Smooth muscle cell (in vitro differentiated cells): ENCODE measurements at regions not wholly inside any gene's neighbourhood (a gene's known extent, or its start where the extent isn't known, plus 50 kb on each side); places are given as distances from the start of the nearest gene placed in this dataset.

ENCODE experiments used
- DNase-seq: peaks from one replicate; lab custom pipeline; 2025; ENCODE audit not compliant: unreplicated experiment; lab: John Stamatoyannopoulos, UW
- H2AFZ ChIP-seq: fragments of 200-600 bp; sonication (generic); 2 replicates; pipeline ENCODE4 v1.6.0; 2016; ENCODE audit warnings: antibody characterized with exemption, low read depth, mild to moderate bottlenecking
- H3F3A ChIP-seq: fragments of 200-600 bp; sonication (generic); 2 replicates; pipeline ENCODE4 v1.6.0; 2017; ENCODE audit warnings: antibody characterized with exemption, low read depth
- H3K27ac ChIP-seq: fragments of 200-600 bp; sonication (generic); 2 replicates; pipeline ENCODE4 v1.5.1; 2016; ENCODE audit warnings: low read depth, mild to moderate bottlenecking
- H3K27me3 ChIP-seq: fragments of 200-600 bp; sonication (generic); 2 replicates; pipeline ENCODE4 v1.6.1; 2016; ENCODE audit warnings: low read depth, mild to moderate bottlenecking
- H3K36me3 ChIP-seq: fragments of 200-600 bp; sonication (generic); 2 replicates; pipeline ENCODE4 v1.5.1; 2016; ENCODE audit warnings: low read depth
- H3K4me1 ChIP-seq: fragments of 200-600 bp; sonication (generic); 2 replicates; pipeline ENCODE4 v1.5.1; 2016; ENCODE audit warnings: low read depth
- H3K4me2 ChIP-seq: fragments of 200-600 bp; sonication (generic); 2 replicates; pipeline ENCODE4 v1.6.0; 2016; ENCODE audit warnings: mild to moderate bottlenecking
- H3K4me3 ChIP-seq: fragments of 200-600 bp; sonication (generic); 2 replicates; pipeline ENCODE4 v1.5.1; 2016; ENCODE audit warnings: mild to moderate bottlenecking
- H3K79me2 ChIP-seq: fragments of 200-600 bp; sonication (generic); 2 replicates; pipeline ENCODE4 v1.6.0; 2016; ENCODE audit warnings: low read depth, mild to moderate bottlenecking
- H3K9ac ChIP-seq: fragments of 200-600 bp; sonication (generic); 2 replicates; pipeline ENCODE4 v1.6.0; 2016; ENCODE audit warnings: low read depth
- H3K9me3 ChIP-seq: fragments of 200-600 bp; sonication (generic); replicated peaks from 2 replicates; pipeline ENCODE4 v1.5.1; 2016; ENCODE audit warnings: low read depth
- H4K20me1 ChIP-seq: fragments of 200-600 bp; sonication (generic); 2 replicates; pipeline ENCODE4 v1.6.0; 2016; ENCODE audit warnings: low read depth
- CTCF ChIP-seq: fragments of 200-600 bp; sonication (generic); IDR thresholded peaks from 2 replicates; pipeline ENCODE4 v1.5.1; 2017; ENCODE audit warnings: borderline replicate concordance, mild to moderate bottlenecking, antibody characterized with exemption; ENCODE audit not compliant: insufficient read depth, poor library complexity, severe bottlenecking
- WGBS: methylation state at CpG from one replicate; pipeline ENCODE4 v1.1.7; 2016; ENCODE audit warnings: low lambda C conversion rate; 5-methylcytosine and 5-hydroxymethylcytosine counted together

- Histone ChIP-seq H3K36me3 (no peaks in the 10 kb centered on the region), H3K27me3 (no peaks in the 10 kb centered on the region), H2AFZ (no peak overlapping the region), H3K9ac (no peak overlapping the region), H3K9me3 (no peaks in the 10 kb centered on the region), H3K4me3 (no peak overlapping the region), H4K20me1 (no peaks in the 10 kb centered on the region), H3K4me1 (no peaks in the 10 kb centered on the region), H3K4me2 (no peak overlapping the region), H3K79me2 (no peaks in the 10 kb centered on the region), H3K27ac (no peak overlapping the region), H3F3A (no peaks in the 10 kb centered on the region)
- DNase-seq = no peak
- 94% methylated on average over 5 of the region's 5 CpGs for WGBS
- no peak for TF ChIP-seq CTCF
These were observed 148.9 kb upstream of the UBE2E1 start for GRCh38 chr3:23656821-23657220.

- Histone ChIP-seq H3K79me2 (no peaks in the 10 kb centered on the region), H3K27me3 (no peaks in the 10 kb centered on the region), H3K36me3 (no peaks in the 10 kb centered on the region), H3K4me2 (no peak overlapping the region), H3K4me1 (no peaks in the 10 kb centered on the region), H4K20me1 (no peaks in the 10 kb centered on the region), H3K9me3 (no peaks in the 10 kb centered on the region), H3K27ac (no peak overlapping the region), H3K4me3 (no peak overlapping the region), H3K9ac (no peak overlapping the region), H3F3A (no peaks in the 10 kb centered on the region), H2AFZ (no peak overlapping the region)
- 97% methylated on average over 3 of the region's 3 CpGs for WGBS
- no peak for TF ChIP-seq CTCF
- no peak for DNase-seq
These were observed 148.1 kb upstream of the UBE2E1 start for GRCh38 chr3:23657647-23658046.

- WGBS = 87% methylated on average over 8 of the region's 8 CpGs
- H3K9me3 ChIP-seq = no peaks in the 10 kb centered on the region
These were observed 146.5 kb upstream of the UBE2E1 start for GRCh38 chr3:23659274-23659673.

More at GRCh38 chr3:23659274-23659673, 146.5 kb upstream of the UBE2E1 start:
- DNase-seq = no peak
- no peak overlapping the region for H3K27ac ChIP-seq
- no peaks in the 10 kb centered on the region for H3F3A ChIP-seq
- no peak overlapping the region for H3K4me3 ChIP-seq
- no peaks in the 10 kb centered on the region for H3K27me3 ChIP-seq
- H3K9ac ChIP-seq = no peak overlapping the region
- no peaks in the 10 kb centered on the region for H4K20me1 ChIP-seq
- no peaks in the 10 kb centered on the region for H3K79me2 ChIP-seq
- no peak for TF ChIP-seq CTCF
- no peak overlapping the region for H2AFZ ChIP-seq
- no peaks in the 10 kb centered on the region for H3K4me1 ChIP-seq
- no peaks in the 10 kb centered on the region for H3K36me3 ChIP-seq
- no peak overlapping the region for H3K4me2 ChIP-seq
